Neural cell (in vitro differentiated cells): ENCODE measurements at regions not wholly inside any gene's neighbourhood (a gene's known extent, or its start where the extent isn't known, plus 50 kb on each side); places are given as distances from the start of the nearest gene placed in this dataset.

Experiments
- CTCF ChIP-seq: fragments of 450-650 bp; IDR thresholded peaks from 2 replicates; pipeline ENCODE4 v1.5.1; 2014; ENCODE audit warnings: antibody characterized with exemption, mild to moderate bottlenecking, moderate library complexity; ENCODE audit not compliant: poor library complexity, severe bottlenecking
- EP300 ChIP-seq: fragments of 450-650 bp; conservative IDR thresholded peaks from 2 replicates; pipeline ENCODE4 v1.6.1; 2014; ENCODE audit warnings: antibody characterized with exemption, mild to moderate bottlenecking, moderate library complexity; ENCODE audit not compliant: poor library complexity, severe bottlenecking
- EZH2 ChIP-seq: fragments of 200-600, 300-800 bp; shearing (Covaris generic), sonication (generic); IDR thresholded peaks from 2 replicates; pipeline ENCODE4 v1.6.1; 2014; ENCODE audit warnings: antibody characterized with exemption, low read length, borderline replicate concordance, mild to moderate bottlenecking; ENCODE audit not compliant: insufficient read depth, poor library complexity, severe bottlenecking
- MXI1 ChIP-seq: fragments of 450-650 bp; conservative IDR thresholded peaks from 2 replicates; pipeline ENCODE4 v1.6.1; 2014; ENCODE audit warnings: antibody characterized with exemption, mild to moderate bottlenecking; ENCODE audit not compliant: poor library complexity, severe bottlenecking
- POLR2AphosphoS5 ChIP-seq: IDR thresholded peaks from 2 replicates; pipeline ENCODE4 v1.6.1; 2012
- RAD21 ChIP-seq: fragments of 450-650 bp; conservative IDR thresholded peaks from 2 replicates; pipeline ENCODE4 v1.6.1; 2014; ENCODE audit warnings: antibody characterized with exemption, mild to moderate bottlenecking, moderate library complexity
- REST ChIP-seq: IDR thresholded peaks from 2 replicates; pipeline ENCODE4 v1.6.1; 2012; ENCODE audit warnings: borderline replicate concordance

GRCh38 chr5:109589239-109589638 is 100.5 kb upstream of the MAN2A1 start:
- TF ChIP-seq CTCF (no peak), EP300 (no peak), POLR2AphosphoS5 (no peak), REST (no peak), EZH2 (no peak), MXI1 (no peak), RAD21 (no peak)
